ENCODE measurements at regions not wholly inside any gene's neighbourhood (a gene's known extent, or its start where the extent isn't known, plus 50 kb on each side); places are given as distances from the start of the nearest gene placed in this dataset.

- no peak for DNase-seq
These were observed 55.2 kb upstream of the OLFM1 start for GRCh38 chr9:135032041-135032835.

- DNase-seq = no peak
These were observed 54.5 kb upstream of the OLFM1 start for GRCh38 chr9:135032868-135033460.

- DNase-seq = no peak
These were observed 54.0 kb upstream of the OLFM1 start for GRCh38 chr9:135033487-135033886.

GRCh38 chr9:135034106-135034505, 53.4 kb upstream of the OLFM1 start:
- DNase-seq = no peak

- DNase-seq = no peak
These were observed 51.4 kb upstream of the OLFM1 start for GRCh38 chr9:135035781-135036760.

GRCh38 chr9:135036861-135037465, 50.5 kb upstream of the OLFM1 start:
- DNase-seq = no peak

- DNase-seq = no peak
These were observed 49.8 kb upstream of the OLFM1 start for GRCh38 chr9:135037521-135038250.

All from activated CD4-positive, alpha-beta T cell treated with anti-CD3 and anti-CD28 coated beads, Interleukin-10, Interleukin-2, amounts not matched to agents 100 ng/mL and 50 ng/mL, durations not matched to agents 16 hours and 8 hours (primary cell).